NCI-H69 (cell line): ENCODE measurements at regions not wholly inside any gene's neighbourhood (a gene's known extent, or its start where the extent isn't known, plus 50 kb on each side); places are given as distances from the start of the nearest gene placed in this dataset.
A peak's percentile ranks its signal among the peaks of the same experiment; 100 is the strongest.

ENCODE experiments used
- DNase-seq: peaks from one replicate; lab custom pipeline; 2025; lab: John Stamatoyannopoulos, UW

GRCh38 chr17:69764146-69764545 is 310.9 kb upstream of the KCNJ16 start:
- DNase-seq: no peak

GRCh38 chr17:69769050-69769449 is 306.0 kb upstream of the KCNJ16 start:
- no peak for DNase-seq

GRCh38 chr17:69773081-69773480 is 301.9 kb upstream of the KCNJ16 start:
- peak; percentile 68 for DNase-seq

- no peak for DNase-seq
Measured at GRCh38 chr17:69779378-69780214, 295.4 kb upstream of the KCNJ16 start.

GRCh38 chr17:69783865-69784264 is 291.2 kb upstream of the KCNJ16 start:
- no peak for DNase-seq

- no peak for DNase-seq
Measured at GRCh38 chr17:69788957-69789356, 286.1 kb upstream of the KCNJ16 start.

- DNase-seq: no peak
Measured at GRCh38 chr17:69796078-69796477, 278.9 kb upstream of the KCNJ16 start.

- no peak for DNase-seq
Measured at GRCh38 chr17:69800870-69801269, 274.2 kb upstream of the KCNJ16 start.

GRCh38 chr17:69801368-69801767 is 273.7 kb upstream of the KCNJ16 start:
- no peak for DNase-seq

- no peak for DNase-seq
Measured at GRCh38 chr17:69802045-69802740, 272.8 kb upstream of the KCNJ16 start.

- DNase-seq: no peak
Measured at GRCh38 chr17:69809331-69809730, 265.7 kb upstream of the KCNJ16 start.

- no peak for DNase-seq
Measured at GRCh38 chr17:69810326-69810965, 264.6 kb upstream of the KCNJ16 start.

GRCh38 chr17:69812240-69812837 is 262.7 kb upstream of the KCNJ16 start:
- DNase-seq: no peak

GRCh38 chr17:69814031-69814430 is 261.0 kb upstream of the KCNJ16 start:
- no peak for DNase-seq

- DNase-seq: no peak
Measured at GRCh38 chr17:69815406-69815805, 259.6 kb upstream of the KCNJ16 start.

GRCh38 chr17:69818467-69818866 is 256.6 kb upstream of the KCNJ16 start:
- DNase-seq: no peak

- no peak for DNase-seq
Measured at GRCh38 chr17:69819316-69820087, 255.5 kb upstream of the KCNJ16 start.

- DNase-seq: no peak
Measured at GRCh38 chr17:69820876-69821473, 254.1 kb upstream of the KCNJ16 start.

GRCh38 chr17:69822314-69822875 is 252.6 kb upstream of the KCNJ16 start:
- no peak for DNase-seq

GRCh38 chr17:69828087-69828486 is 246.9 kb upstream of the KCNJ16 start:
- peak; percentile 12 for DNase-seq

- DNase-seq: no peak
Measured at GRCh38 chr17:69834494-69834893, 240.5 kb upstream of the KCNJ16 start.
